Testis (tissue), 2 donors: ENCODE measurements at regions not wholly inside any gene's neighbourhood (a gene's known extent, or its start where the extent isn't known, plus 50 kb on each side); places are given as distances from the start of the nearest gene placed in this dataset.

Experiments
- DNase-seq: peaks from one replicate; pipeline ENCODE4 v3.0.0-alpha.2; 2019
- H3K27ac ChIP-seq, 2 donors: fragments of 200-600 bp; sonication (generic); one replicate each; pipeline ENCODE4 v1.5.1; 2019
- H3K27me3 ChIP-seq: fragments of 200-600 bp; sonication (generic); one replicate; pipeline ENCODE4 v1.5.1; 2019
- H3K36me3 ChIP-seq: fragments of 200-600 bp; sonication (generic); one replicate; pipeline ENCODE4 v1.5.1; 2017; ENCODE audit warnings: low read depth; ENCODE audit errors: missing control alignments
- H3K4me1 ChIP-seq: fragments of 200-600 bp; sonication (generic); one replicate; pipeline ENCODE4 v1.5.1; 2019
- H3K4me3 ChIP-seq, 2 donors: fragments of 200-600 bp; sonication (generic); one replicate each; pipeline ENCODE4 v1.5.1; 2017 to 2019
- H3K9me3 ChIP-seq: fragments of 200-600 bp; sonication (generic); one replicate; pipeline ENCODE4 v1.5.1; 2017
- CTCF ChIP-seq, 3 experiments: fragments of 450-650 bp in 2 of 3; fragments of 200-600 bp in 1 of 3; sonication (generic) in 1 of 3; IDR thresholded peaks; one replicate each; pipeline ENCODE4 v1.5.1; 2016 to 2019; ENCODE audit warnings: antibody characterized with exemption in 3 of 3, mild to moderate bottlenecking in 2 of 3, moderate library complexity in 1 of 3
- POLR2A ChIP-seq: fragments of 450-650 bp; IDR thresholded peaks from one replicate; pipeline ENCODE4 v1.6.1; 2017; ENCODE audit warnings: antibody characterized with exemption, mild to moderate bottlenecking, moderate library complexity
- WGBS, 2 donors: methylation state at CpG; one replicate each; pipeline ENCODE4 v1.1.5; 2018; 5-methylcytosine and 5-hydroxymethylcytosine counted together
- intact Hi-C: fragments of 100-400 bp; cut with DNase I; formaldehyde crosslinking; loops from one replicate; pipeline ENCODE4 v1.15.1; 2023; ENCODE audit warnings: low total_unique reads

- Histone ChIP-seq H3K4me1 (no peaks in the 10 kb centered on the region), H3K27ac (no peak overlapping the region), H3K27me3 (no peaks in the 10 kb centered on the region), H3K36me3 (no peaks in the 10 kb centered on the region), H3K9me3 (no peaks in the 10 kb centered on the region), H3K4me3 (no peak overlapping the region)
- intact Hi-C loops: no loop called here
- TF ChIP-seq POLR2A (no peak), CTCF (IDR thresholded peaks at IDR 0.05) (no peak)
- no peak for DNase-seq
These were observed 74.7 kb upstream of the OLFM3 start for GRCh38 chr1:102071451-102071850.

- H3K36me3 ChIP-seq: no peaks in the 10 kb centered on the region
- intact Hi-C loops: no loop called here
- no peak for DNase-seq
- no peaks in the 10 kb centered on the region for H3K4me1 ChIP-seq
- H3K9me3 ChIP-seq: no peaks in the 10 kb centered on the region
- TF ChIP-seq CTCF (IDR thresholded peaks at IDR 0.05) (no peak), POLR2A (no peak)
- H3K4me3 ChIP-seq: no peak overlapping the region
- WGBS, 2 donors: 48 to 50% methylated on average over 1 of the region's 1 CpG
- no peaks in the 10 kb centered on the region for H3K27me3 ChIP-seq
- H3K27ac ChIP-seq: no peak overlapping the region
These were observed 53.8 kb upstream of the OLFM3 start for GRCh38 chr1:102050556-102050955.

- 77 to 92% methylated on average over 2 of the region's 2 CpGs for WGBS, 2 donors
- no peaks in the 10 kb centered on the region for H3K36me3 ChIP-seq
- H3K27ac ChIP-seq: no peak overlapping the region
- no peak for DNase-seq
- H3K27me3 ChIP-seq: no peaks in the 10 kb centered on the region
- intact Hi-C loops: no loop called here
- no peaks in the 10 kb centered on the region for H3K4me1 ChIP-seq
- H3K4me3 ChIP-seq: no peak overlapping the region
- no peak for TF ChIP-seq POLR2A
- no peaks in the 10 kb centered on the region for H3K9me3 ChIP-seq
These were observed 51.0 kb upstream of the OLFM3 start for GRCh38 chr1:102047724-102048123.
